Esophagus mucosa (tissue), 1 donor: ENCODE measurements at regions not wholly inside any gene's neighbourhood (a gene's known extent, or its start where the extent isn't known, plus 50 kb on each side); places are given as distances from the start of the nearest gene placed in this dataset.
A peak's percentile ranks its signal among the peaks of the same experiment; 100 is the strongest.

Source experiments
- ATAC-seq: fragments of 200-7000 bp; cut with Tn5 transposase; one replicate; pipeline ENCODE4 v1.9.1; 2020
- donor health status: DM: yes; HTN: yes; CAD: no.

DNA sequence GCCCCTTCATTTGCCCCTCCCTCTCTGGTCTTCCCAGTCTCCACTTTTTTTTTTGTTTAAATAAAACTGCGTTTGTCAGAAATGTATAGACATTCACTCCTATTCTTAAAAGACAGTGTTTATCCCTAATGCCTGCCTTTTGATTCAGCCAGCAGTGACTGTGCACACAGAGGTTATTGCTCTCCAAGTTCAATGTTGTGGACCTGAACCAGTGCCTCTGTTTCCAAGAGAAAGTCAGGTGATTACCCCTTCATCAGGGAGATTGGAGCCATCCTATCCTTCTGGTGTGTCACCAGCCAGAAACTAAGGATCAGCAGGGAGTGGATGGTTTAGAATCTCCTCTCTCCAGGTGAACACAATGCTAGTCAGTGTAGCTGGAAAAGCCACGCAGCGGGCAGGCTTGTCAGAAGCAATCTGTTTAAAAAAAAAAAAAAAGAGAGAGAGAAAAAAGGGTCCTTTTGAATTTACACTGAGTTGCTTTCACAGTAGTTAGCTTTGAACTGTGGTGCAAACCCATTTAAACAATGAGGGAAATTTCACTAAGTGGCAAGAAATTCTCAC lies 167.5 kb upstream of the DMRT1 start:
- peak; percentile 61 for ATAC-seq

DNA sequence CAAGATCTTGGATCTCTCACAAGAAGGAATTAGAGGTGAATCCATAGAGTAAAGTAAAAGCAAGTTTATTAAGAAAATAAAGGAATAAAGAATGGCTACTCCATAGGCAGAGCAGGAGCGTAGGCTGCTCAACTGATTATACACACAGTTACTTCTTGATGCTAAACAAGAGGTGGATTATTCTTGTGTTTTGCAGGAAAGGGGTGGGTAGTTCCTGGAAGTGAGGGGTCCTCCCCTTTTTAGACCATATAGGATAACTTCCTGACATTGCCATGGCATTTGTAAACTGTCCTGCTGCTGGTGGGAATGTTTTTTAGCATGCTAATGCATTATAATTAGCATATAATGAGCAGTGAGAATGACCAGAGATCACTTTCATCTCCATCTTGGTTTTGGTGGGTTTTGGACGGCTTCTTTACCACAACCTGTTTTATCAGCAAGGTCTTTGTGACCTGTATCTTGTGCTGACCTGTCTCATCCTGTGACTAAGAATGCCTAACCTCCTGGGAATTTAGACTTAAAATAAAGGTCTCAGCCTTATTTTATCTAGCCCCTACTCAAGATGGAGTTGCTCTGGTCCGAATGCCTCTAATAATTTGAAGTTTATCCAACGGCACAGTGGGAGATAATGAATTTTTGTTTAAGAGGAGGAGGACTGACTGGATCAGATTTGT lies 165.7 kb upstream of the DMRT1 start:
- no peak for ATAC-seq

DNA sequence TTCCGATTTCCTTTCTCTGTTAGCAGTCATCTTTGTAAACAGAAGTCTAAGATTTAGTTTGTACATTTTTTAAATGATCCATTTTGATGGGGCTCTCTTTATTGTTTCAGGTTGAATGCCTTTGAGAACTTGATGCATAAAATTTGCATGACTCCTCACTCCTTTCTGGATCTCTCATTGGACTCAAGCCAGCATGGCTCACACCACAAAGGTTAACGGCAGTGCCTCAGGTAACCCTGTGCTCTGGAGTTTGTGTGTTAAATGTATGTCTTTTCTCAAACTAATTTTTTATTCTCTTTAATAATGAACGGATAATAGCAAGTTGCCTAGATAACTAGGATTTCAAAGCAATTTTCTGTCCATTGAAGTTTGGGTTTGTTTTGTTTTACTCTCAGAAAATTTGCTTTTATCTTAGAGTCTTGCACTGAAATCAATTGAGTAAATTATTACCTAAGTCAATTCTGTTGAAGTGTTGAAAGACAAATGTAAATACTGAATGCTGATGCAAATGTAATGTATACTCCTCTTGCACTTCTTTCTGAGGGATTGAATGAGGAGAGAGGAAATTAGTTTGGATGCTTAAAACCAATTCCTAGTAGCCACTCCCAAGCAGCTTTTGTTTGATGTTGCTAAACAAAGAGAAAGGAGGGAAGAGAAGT lies 164.6 kb upstream of the DMRT1 start:
- peak; percentile 41 for ATAC-seq

DNA sequence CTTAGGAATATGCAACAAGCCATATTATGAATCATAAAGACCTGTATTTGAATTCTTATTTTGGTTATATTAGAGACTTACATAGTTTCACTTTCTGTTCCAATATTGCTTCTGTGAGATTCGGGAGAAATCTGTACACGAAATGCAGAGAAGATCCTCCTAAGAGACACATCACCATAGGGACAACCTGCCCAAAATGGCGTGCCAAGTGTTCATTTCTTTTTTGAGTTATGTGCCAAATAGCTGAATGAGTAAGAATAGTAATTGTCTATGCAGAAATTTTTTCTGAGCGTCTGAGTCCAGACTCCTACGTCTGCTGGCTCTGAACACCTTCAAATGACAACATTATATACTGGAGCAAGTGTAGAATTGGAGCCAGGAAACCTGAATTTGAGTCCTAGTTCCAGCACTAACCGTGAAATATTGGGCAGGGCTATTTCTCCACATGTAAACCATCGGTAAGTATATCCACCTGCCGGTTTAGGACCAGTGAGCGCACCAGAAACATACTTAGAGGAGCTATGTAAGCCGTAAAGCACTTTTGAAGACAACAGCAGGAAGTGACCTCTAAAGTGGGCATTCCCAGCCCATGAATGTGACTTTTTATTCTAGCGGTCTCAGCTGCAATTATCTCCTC lies 163.9 kb upstream of the DMRT1 start:
- ATAC-seq: peak; percentile 15

DNA sequence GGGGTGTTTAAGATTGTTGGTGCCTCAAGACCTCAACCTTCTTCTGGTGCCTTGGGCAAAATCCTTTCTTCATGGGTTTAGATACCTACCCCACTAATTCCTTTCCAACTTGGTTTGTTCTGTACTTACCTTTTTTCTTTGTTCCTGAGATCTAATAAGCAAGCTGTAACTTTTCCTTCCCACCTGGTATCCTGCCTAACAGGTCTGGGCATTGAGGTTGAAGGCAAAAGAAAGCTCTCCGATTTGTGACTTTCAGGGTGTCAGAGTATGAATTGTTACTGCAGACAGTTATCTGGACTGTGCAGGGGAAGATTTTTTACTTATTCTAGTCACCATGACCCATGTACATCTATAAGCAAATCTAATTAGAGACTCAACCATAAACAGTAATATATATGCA lies 162.6 kb upstream of the DMRT1 start:
- peak; percentile 53 for ATAC-seq

DNA sequence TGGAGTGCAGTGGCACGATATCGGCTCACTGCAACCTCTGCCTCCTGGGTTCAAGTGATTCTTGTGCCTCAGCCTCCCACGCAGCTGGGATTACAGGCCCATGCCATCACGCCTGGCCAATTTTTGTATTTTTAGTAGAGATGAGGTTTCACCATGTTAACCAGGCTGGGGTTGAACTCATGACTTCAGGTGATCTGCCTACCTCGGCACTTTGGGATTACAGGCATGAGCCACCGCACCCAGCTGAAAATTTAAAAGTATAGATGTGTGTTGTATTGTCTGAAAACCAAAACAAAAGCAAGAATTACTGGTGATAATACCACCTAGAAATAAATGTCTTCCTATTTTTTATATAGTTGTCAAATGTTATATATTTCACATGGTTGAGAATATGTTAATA lies 162.0 kb upstream of the DMRT1 start:
- ATAC-seq: no peak

DNA sequence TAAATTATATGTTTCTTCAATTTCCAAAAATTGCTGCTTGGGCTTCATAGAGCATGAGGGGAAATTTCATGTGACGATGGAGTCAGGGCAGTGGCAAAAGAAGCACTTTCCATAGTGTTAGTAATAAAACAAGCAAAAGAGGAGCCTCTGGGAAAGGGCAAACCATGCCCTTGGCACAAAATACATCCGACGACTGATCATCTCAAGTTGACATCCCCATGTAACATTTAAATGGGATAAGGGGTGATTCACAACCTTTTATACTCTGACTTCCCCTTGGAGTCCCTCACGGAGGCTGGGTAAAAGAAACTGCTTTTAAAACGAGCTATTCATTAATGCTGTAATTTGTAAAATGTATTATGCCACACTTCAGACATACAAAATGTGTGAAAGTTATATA lies 161.4 kb upstream of the DMRT1 start:
- ATAC-seq: no peak

DNA sequence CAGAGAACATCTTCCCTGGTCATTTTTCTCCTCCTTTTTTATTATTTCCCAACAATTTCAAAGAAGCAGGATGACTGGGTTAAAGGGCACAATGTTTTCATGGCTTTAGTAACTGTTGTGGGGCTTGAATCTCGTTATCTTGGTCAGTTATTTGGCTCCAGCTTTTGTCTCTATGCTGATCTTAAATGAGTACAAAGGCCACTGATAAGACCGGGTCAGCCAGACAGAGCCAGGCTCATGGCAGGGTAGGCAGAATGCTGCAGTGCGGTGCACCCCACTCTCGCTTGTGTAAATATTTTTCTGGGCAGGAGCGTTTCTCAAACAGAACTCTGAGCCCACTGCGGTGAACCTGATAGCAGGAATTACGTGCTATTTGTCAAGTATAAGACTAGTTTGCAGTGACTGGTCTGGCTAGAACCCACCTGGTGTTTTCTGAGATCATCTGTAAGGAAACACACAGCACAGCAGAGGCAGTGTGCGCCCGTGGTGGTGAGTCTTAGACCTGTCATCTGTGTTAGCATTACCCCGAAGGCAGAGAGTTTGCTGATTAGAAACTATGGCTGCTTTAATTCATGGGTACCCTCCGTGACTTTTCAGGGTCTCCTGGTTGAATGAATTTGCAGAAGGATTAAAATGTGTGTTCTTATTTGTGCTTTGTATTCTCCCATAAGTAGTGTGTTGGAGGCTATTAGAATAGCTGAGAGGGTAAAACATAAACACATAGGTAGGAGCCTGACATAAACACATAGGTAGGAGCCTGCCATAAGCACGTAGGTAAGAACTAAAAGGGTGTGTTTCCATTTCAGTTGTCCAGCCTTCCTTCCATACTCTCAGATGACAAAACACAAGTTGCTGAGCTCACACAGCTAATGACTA lies 158.6 kb upstream of the DMRT1 start:
- peak; percentile 35 for ATAC-seq

DNA sequence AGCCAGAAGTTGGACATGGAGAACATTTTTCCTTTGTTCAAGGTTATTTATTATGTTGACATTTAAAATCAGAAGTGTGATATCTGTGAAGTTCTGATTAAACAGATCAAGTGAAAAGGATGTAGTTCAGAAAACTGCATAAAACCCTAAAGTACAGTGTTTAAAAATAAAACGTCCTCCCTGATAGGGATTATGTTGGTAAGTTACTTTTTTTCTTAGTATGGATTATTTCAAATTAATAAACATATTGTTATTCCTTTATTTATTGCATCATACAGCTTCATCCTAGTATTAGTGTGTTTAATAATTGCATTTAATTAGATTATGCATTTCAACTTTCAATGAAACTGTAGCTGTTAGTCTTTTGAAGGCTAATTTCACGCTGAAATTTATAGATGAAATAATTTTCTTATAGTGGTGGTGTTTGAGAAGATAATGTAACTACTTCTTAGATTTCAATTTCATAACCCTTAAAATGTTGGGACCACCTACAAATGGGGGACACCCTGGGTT lies 157.9 kb upstream of the DMRT1 start:
- ATAC-seq: no peak

DNA sequence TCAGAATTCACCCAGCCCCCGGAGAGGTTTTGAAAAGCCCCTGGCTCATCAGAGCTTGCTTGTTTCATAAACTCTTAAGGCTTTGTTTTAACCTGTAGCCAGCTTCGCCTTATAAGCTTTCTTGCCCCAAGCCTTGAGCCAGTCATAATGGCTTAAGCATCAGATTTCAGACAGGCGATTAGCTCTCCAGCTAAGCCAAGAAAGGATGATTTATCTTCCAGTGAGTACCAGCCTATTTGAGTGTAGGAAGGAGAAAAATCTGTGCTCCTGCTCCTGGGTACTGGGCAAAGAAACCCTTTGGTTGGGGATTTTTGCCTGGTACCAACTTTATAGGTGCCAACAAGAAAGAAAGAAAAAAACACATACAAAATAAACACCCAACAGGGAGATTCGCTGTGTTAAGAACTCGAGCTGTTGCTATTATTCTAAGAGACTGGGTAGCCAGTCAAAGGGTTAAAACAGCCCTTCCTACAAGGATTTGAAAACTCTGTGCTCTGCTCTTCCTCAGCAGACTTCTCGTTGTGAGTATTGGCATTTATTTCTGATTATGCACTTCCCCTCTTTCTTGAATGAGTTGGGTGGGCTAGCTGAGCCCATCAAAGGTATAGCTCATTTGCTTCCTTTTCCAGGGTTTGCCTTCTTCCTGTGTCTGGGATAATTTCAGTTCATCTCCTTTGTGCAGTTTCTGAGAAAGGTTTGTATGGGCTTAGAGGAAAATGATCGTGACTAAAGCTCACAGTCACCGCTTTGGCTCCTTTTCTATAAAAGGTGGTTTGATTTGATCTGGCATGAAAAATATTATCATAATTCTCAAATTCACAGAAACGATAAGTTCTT lies 157.2 kb upstream of the DMRT1 start:
- ATAC-seq: peak; percentile 58

DNA sequence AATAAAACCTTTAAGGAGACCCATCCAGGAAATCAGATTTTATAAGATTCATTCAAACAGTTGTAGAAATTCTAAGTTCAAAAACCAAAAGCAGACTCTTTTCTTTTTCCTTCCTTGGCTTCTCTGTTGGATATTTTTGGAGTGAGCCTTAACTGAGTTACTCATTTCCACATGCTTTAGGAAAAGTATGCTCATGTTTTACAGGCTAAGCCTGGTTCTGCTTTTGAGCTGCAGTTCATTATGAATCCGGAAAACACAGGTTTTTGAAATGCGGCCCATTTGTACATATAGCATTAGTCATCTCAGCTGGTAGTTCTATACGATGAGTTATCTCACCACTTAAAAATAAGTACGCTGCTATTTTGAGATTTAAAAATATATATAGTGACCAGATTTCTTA lies 156.6 kb upstream of the DMRT1 start:
- peak; percentile 52 for ATAC-seq

DNA sequence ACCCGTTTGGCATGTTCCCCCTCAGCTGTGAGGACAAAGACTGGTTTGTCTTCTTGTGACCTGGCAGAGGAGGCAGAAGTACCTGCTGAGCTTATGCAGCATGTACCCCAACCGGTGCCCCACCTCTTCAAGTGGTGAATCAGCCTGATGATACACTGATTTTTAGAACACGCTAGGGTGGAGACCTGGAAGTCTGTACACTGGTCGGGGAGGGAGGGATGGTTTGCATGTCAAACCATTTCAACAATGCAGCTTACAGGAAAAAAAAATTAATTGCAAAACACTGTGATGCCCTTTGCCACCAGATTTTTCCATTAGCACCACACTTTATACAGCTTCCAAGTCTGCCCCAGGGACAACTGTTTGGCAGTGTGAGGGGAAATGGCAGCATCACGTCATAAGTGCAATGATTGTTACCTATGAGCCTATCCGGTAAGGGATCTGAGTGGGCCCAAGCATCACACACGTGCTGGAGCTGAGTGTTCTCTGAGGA lies 155.1 kb upstream of the DMRT1 start:
- peak; percentile 93 for ATAC-seq

DNA sequence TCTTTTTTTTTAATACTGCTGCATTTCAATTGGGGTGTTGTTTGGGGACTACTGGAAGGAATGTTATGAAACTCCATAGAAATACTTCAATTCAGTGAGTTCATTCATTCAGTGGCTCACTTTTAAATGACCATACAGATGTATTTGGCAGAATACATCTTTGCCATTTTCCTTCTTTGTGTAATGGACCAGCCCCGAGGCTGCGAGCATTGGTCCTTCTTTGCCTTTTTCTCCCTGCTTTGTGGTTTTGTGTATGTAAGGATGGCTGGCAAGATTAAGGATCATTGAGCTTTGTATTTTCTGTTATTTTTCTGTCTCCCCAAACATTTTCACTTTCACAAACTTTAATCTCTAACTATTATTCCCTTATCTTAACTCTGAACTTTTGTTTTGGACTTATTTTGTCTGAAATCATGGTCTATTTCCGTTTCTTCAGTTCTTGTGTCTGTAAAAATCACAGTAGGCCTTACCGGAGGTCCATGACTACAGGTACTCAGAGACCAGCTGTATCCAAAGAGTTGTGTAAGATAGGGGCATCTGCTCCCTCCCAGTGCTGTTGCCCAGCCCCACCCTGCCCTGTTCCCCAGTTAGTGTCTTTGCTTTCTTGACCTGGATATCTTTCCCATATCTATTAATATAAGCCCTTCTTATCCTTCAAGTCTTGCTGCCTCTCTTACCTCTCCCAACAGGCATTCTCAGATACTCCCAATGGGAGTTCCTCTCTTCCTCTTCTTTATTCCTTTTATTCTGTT lies 154.3 kb upstream of the DMRT1 start:
- no peak for ATAC-seq

DNA sequence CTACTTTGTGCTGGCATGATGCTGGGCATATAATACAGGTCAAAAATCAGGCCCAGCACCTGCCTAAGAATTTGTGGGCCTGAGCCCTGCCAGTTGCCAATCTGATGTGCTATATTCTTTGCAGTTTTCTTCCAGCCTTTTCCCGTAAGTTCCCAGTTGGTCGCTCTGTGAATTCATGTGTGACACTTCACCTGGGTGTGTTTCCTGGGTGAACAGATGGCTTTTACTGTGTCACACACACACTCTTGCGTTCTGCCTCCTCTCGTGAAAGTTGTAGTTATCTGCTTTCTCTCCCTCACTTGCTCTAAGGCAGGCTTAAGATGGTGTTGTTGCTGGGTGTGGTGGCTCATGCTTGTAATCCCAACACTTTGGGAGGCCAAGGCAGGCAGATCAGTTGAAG lies 153.5 kb upstream of the DMRT1 start:
- no peak for ATAC-seq

DNA sequence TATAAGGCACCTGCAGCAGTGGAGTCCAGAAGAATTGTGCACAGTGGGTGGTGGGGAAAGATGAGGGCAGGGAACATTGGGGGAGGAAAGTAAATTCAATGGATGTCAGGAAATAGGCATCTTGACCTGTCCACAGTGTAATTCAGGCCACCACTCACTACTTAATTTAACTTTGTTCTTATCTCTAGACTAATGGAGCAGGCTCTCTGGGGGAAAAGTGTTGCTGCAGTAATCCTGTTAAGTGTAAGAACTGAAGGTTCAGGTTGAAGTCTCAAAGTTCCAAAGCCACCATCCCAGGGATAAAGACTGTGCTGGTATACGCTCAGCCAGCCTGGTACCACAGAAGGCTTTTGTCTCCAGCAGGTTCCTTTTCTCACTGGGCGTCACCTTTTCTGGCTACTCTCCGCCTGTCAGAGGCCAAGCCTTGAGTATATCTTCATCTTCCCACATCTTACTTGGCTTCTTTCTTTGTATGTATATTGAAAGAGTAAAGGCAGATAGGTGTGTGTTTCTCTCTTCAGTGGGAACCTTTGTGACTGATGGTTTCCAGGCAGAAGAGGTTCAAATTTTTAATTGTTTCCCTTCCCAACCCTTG lies 150.9 kb upstream of the DMRT1 start:
- ATAC-seq: no peak

DNA sequence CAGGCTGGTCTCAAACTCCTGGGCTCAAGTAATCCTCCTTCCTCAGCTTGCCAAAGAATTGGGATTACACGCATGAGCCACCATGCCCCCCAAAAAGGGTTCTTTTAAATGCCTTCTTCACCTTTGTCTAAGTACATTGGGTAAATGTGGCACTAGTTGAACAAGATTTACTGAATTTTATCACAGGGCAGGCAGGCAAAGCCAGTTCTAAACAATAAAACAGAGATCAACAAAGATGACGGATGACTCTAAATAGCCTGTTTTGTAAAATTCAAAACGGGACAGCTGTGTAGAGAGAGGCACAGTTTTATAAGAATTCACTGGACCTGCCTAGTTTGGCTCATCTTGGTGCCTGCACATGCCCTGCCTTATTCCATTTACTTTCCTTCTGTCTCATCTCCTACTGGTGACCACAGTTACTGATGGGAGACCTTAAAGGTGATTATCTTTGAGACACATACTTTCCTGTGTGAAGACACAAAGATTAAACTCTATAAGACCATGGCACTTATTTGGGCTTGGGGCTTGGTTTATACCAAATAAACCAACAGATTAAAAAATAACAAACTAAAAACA lies 149.6 kb upstream of the DMRT1 start:
- peak; percentile 41 for ATAC-seq

DNA sequence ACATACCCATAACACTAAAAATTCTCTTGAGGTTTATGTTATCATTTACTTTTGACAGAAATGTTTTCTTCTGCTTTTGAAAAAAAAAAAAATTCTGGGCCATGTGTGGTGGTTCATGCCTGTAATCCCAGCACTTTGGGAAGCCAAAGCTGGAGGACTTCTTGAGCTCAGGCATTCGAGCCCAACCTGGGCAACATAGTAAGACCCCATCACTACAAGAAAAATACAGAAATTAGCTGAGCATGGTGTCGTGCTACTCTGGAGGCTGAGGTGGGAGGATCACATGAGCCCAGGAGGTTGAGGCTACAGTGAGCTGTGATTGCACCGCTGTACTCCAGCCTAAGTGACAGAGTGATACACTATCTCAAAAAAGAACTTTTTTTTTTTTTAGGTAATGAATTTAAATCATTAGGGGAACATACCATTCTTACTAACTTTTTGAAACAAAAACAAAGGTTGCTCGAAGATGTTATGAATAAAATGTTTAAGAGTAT lies 148.8 kb upstream of the DMRT1 start:
- no peak for ATAC-seq

DNA sequence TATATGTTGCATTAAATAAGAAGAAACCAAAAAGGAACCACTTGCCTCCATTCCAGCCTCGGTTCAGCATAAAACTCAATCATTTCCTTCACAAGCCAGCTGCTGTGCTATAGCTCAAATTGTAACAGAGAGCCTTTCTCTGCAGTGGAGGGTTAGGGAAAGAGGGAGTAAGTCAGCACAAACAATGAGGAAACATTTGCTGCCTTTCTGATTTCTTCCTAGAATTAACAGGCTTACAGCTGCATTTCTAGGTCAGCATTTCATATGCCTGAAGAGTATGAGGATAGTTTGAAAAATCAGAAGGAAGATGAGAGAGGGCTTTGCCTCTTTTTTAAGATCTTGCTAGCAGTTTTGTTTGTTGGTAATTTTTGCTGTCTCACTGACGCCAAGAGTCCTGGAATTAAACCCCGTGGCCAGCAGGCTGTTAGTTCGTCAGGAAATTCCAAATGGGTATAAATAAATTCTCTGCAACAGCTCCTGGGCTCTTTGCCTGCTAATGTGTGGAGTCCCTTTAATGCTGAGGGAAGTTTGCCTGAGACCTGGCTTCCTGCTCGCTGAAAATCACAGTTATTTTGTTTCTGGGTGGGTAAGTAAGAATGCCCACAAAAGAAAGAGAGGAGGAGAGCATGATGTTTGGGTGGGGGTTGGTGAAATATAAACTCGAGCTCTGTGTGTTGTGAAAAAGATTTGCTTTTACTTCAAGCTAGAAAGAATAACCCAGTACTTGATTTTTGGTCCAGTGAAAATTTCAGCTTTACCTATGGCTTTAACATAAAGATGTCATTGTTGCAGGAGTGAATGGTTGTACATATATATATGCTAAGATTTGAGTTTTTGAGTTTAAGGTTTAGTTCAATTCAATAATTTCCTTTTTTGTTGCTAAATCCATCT lies 148.1 kb upstream of the DMRT1 start:
- no peak for ATAC-seq

DNA sequence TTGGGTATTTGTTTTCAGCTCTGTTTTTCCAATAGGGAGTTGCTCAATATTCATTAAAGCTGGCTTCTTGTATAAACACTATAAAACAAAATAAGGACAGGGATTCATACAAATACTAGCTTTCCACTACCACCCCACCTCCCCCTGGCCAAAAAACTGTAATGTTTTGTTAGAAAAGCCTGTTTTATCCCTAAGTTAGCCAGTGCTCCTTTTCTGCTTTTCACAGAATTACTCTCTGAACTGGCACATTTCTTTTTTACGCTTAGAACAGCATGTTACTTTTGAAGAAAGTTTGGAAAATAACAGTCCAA lies 147.4 kb upstream of the DMRT1 start:
- no peak for ATAC-seq
